T-helper 17 cell (primary cell): ENCODE measurements at regions not wholly inside any gene's neighbourhood (a gene's known extent, or its start where the extent isn't known, plus 50 kb on each side); places are given as distances from the start of the nearest gene placed in this dataset.

Source experiments
- ATAC-seq: fragments of 150-1000 bp; cut with Tn5 transposase; 2 replicates; pipeline ENCODE4 v1.10.0; 2021; ENCODE audit warnings: mild to moderate bottlenecking, moderate library complexity
- DNase-seq, 3 donors: peaks; one replicate each; pipeline versions ENCODE4 v3.0.0 to v3.0.0-alpha.2; 2020 to 2021
- H3K9me3 ChIP-seq: one replicate; pipeline ENCODE4 v1.7.0; 2013; ENCODE audit warnings: low read length, mild to moderate bottlenecking; ENCODE audit not compliant: control insufficient read depth, poor library complexity, severe bottlenecking
- H3K27ac Mint-ChIP-seq: one replicate; pipeline ENCODE4 v1.8.0; 2022; ENCODE audit warnings: mild to moderate bottlenecking, moderate library complexity, mixed read lengths
- H3K27me3 Mint-ChIP-seq: one replicate; pipeline ENCODE4 v1.8.0; 2022; ENCODE audit warnings: mixed read lengths
- H3K36me3 Mint-ChIP-seq: one replicate; pipeline ENCODE4 v1.8.0; 2022; ENCODE audit warnings: low read depth, mixed read lengths
- H3K4me1 Mint-ChIP-seq: one replicate; pipeline ENCODE4 v1.8.0; 2022; ENCODE audit warnings: mild to moderate bottlenecking, mixed read lengths
- H3K4me3 Mint-ChIP-seq: one replicate; pipeline ENCODE4 v1.8.0; 2022; ENCODE audit warnings: mild to moderate bottlenecking, moderate library complexity, mixed read lengths

- peaks cover 15% of the 10 kb centered on the region for H3K27me3 Mint-ChIP-seq
- no peak overlapping the region for H3K4me3 Mint-ChIP-seq
- no peaks in the 10 kb centered on the region for H3K36me3 Mint-ChIP-seq
- H3K4me1 Mint-ChIP-seq = peaks cover 2% of the 10 kb centered on the region
- DNase-seq (no peak), ATAC-seq (no peak)
- H3K9me3 ChIP-seq = no peaks in the 10 kb centered on the region
- no peak overlapping the region for H3K27ac Mint-ChIP-seq
These were observed 148.1 kb downstream of the AXIN2 start for GRCh38 chr17:65413390-65413789.

- peaks cover 9% of the 10 kb centered on the region for H3K27me3 Mint-ChIP-seq
- H3K4me1 Mint-ChIP-seq = peaks cover 2% of the 10 kb centered on the region
- H3K9me3 ChIP-seq = no peaks in the 10 kb centered on the region
- DNase-seq = no peak
- no peak overlapping the region for H3K27ac Mint-ChIP-seq
- H3K4me3 Mint-ChIP-seq = no peak overlapping the region
- ATAC-seq = no peak
- H3K36me3 Mint-ChIP-seq = no peaks in the 10 kb centered on the region
These were observed 152.1 kb downstream of the AXIN2 start for GRCh38 chr17:65409381-65409780.

- Mint-ChIP-seq H3K4me1 (peaks cover 4% of the 10 kb centered on the region), H3K27me3 (peaks cover 9% of the 10 kb centered on the region), H3K27ac (no peak overlapping the region), H3K36me3 (no peaks in the 10 kb centered on the region), H3K4me3 (no peak overlapping the region)
- H3K9me3 ChIP-seq = no peaks in the 10 kb centered on the region
- ATAC-seq (no peak), DNase-seq (no peak)
These were observed 153.4 kb downstream of the AXIN2 start for GRCh38 chr17:65408050-65408449.

GRCh38 chr17:65407017-65407416 lies 154.4 kb downstream of the AXIN2 start:
- DNase-seq = no peak
- no peaks in the 10 kb centered on the region for H3K9me3 ChIP-seq
- no peak overlapping the region for H3K4me3 Mint-ChIP-seq
- no peaks in the 10 kb centered on the region for H3K36me3 Mint-ChIP-seq
- no peak overlapping the region for H3K27ac Mint-ChIP-seq
- no peak for ATAC-seq
- H3K27me3 Mint-ChIP-seq = peaks cover 4% of the 10 kb centered on the region
- H3K4me1 Mint-ChIP-seq = peaks cover 4% of the 10 kb centered on the region

GRCh38 chr17:65406552-65406951 lies 154.9 kb downstream of the AXIN2 start:
- H3K36me3 Mint-ChIP-seq = no peaks in the 10 kb centered on the region
- DNase-seq (no peak), ATAC-seq (no peak)
- H3K4me3 Mint-ChIP-seq = no peak overlapping the region
- peaks cover 4% of the 10 kb centered on the region for H3K27me3 Mint-ChIP-seq
- H3K4me1 Mint-ChIP-seq = peaks cover 4% of the 10 kb centered on the region
- no peak overlapping the region for H3K27ac Mint-ChIP-seq
- H3K9me3 ChIP-seq = no peaks in the 10 kb centered on the region

- Mint-ChIP-seq H3K27me3 (peaks cover 13% of the 10 kb centered on the region), H3K4me1 (peaks cover 4% of the 10 kb centered on the region), H3K4me3 (no peak overlapping the region), H3K27ac (no peak overlapping the region), H3K36me3 (no peaks in the 10 kb centered on the region)
- DNase-seq (no peak), ATAC-seq (no peak)
- H3K9me3 ChIP-seq = no peaks in the 10 kb centered on the region
These were observed 155.9 kb downstream of the AXIN2 start for GRCh38 chr17:65405563-65405962.

- Mint-ChIP-seq H3K27me3 (peaks cover 15% of the 10 kb centered on the region), H3K4me1 (peaks cover 4% of the 10 kb centered on the region), H3K27ac (no peak overlapping the region), H3K4me3 (no peak overlapping the region), H3K36me3 (no peaks in the 10 kb centered on the region)
- DNase-seq (no peak), ATAC-seq (no peak)
- H3K9me3 ChIP-seq = no peaks in the 10 kb centered on the region
These were observed 156.7 kb downstream of the AXIN2 start for GRCh38 chr17:65404761-65405160.

GRCh38 chr17:65403626-65404025 lies 157.8 kb downstream of the AXIN2 start:
- no peak for ATAC-seq

GRCh38 chr17:65402513-65403496 lies 158.6 kb downstream of the AXIN2 start:
- Mint-ChIP-seq H3K4me3 (no peak overlapping the region), H3K4me1 (peaks cover 4% of the 10 kb centered on the region), H3K36me3 (no peaks in the 10 kb centered on the region), H3K27ac (no peak overlapping the region), H3K27me3 (peaks cover 21% of the 10 kb centered on the region)
- no peak for ATAC-seq
- no peak for DNase-seq
- H3K9me3 ChIP-seq = no peaks in the 10 kb centered on the region

More at GRCh38 chr17:65403626-65404025, 157.8 kb downstream of the AXIN2 start:
- no peaks in the 10 kb centered on the region for H3K9me3 ChIP-seq
- Mint-ChIP-seq H3K36me3 (no peaks in the 10 kb centered on the region), H3K27me3 (peaks cover 19% of the 10 kb centered on the region), H3K27ac (no peak overlapping the region), H3K4me3 (no peak overlapping the region), H3K4me1 (peaks cover 4% of the 10 kb centered on the region)
- no peak for DNase-seq

GRCh38 chr17:65401561-65401960 lies 159.9 kb downstream of the AXIN2 start:
- Mint-ChIP-seq H3K27me3 (peaks cover 26% of the 10 kb centered on the region), H3K36me3 (no peaks in the 10 kb centered on the region), H3K27ac (no peak overlapping the region), H3K4me3 (no peak overlapping the region), H3K4me1 (peaks cover 4% of the 10 kb centered on the region)
- no peak for ATAC-seq
- DNase-seq = no peak
- H3K9me3 ChIP-seq = no peaks in the 10 kb centered on the region

GRCh38 chr17:65400701-65401100 lies 160.7 kb downstream of the AXIN2 start:
- H3K4me3 Mint-ChIP-seq = no peak overlapping the region

GRCh38 chr17:65398040-65398787 lies 163.2 kb downstream of the AXIN2 start:
- H3K36me3 Mint-ChIP-seq = peaks cover 3% of the 10 kb centered on the region
- DNase-seq (no peak), ATAC-seq (no peak)
- no peak overlapping the region for H3K27ac Mint-ChIP-seq
- H3K4me1 Mint-ChIP-seq = peaks cover 8% of the 10 kb centered on the region
- no peaks in the 10 kb centered on the region for H3K9me3 ChIP-seq
- H3K27me3 Mint-ChIP-seq = peaks cover 26% of the 10 kb centered on the region
- no peak overlapping the region for H3K4me3 Mint-ChIP-seq

More at GRCh38 chr17:65400701-65401100, 160.7 kb downstream of the AXIN2 start:
- no peak for ATAC-seq
- DNase-seq = no peak
- H3K27me3 Mint-ChIP-seq = peaks cover 26% of the 10 kb centered on the region
- H3K9me3 ChIP-seq = no peaks in the 10 kb centered on the region
- peak overlapping the region; percentile 72 for H3K27ac Mint-ChIP-seq
- peaks cover 4% of the 10 kb centered on the region for H3K4me1 Mint-ChIP-seq
- peaks cover 3% of the 10 kb centered on the region for H3K36me3 Mint-ChIP-seq

- H3K27me3 Mint-ChIP-seq = peaks cover 16% of the 10 kb centered on the region
- H3K27ac Mint-ChIP-seq = no peak overlapping the region
- DNase-seq (no peak), ATAC-seq (no peak)
- H3K4me1 Mint-ChIP-seq = peaks cover 8% of the 10 kb centered on the region
- H3K9me3 ChIP-seq = no peaks in the 10 kb centered on the region
- peaks cover 3% of the 10 kb centered on the region for H3K36me3 Mint-ChIP-seq
- H3K4me3 Mint-ChIP-seq = no peak overlapping the region
These were observed 165.5 kb downstream of the AXIN2 start for GRCh38 chr17:65395924-65396323.
